ENCODE measurements at regions not wholly inside any gene's neighbourhood (a gene's known extent, or its start where the extent isn't known, plus 50 kb on each side); places are given as distances from the start of the nearest gene placed in this dataset.

- TF ChIP-seq RELB (IDR thresholded peaks at IDR 0.05; ENCODE audit: low read depth) (no peak), WRNIP1 (IDR thresholded peaks at IDR 0.05; ENCODE audit: borderline replicate concordance, low read depth, low read length) (no peak), MAX (IDR thresholded peaks at IDR 0.05; ENCODE audit: low read depth, low read length) (no peak), ZBTB11 (CRISPR knock-in tag; IDR thresholded peaks at IDR 0.05) (no peak), KAT2A (conservative IDR thresholded peaks at IDR 0.05; ENCODE audit: control insufficient read depth, low read depth, low read length) (no peak), NFYA (IDR thresholded peaks at IDR 0.05; ENCODE audit: borderline replicate concordance, low read depth, low read length) (no peak), IKZF1 (conservative IDR thresholded peaks at IDR 0.05) (no peak), CBFB (IDR thresholded peaks at IDR 0.05; ENCODE audit: low read depth) (no peak), CREB1 (IDR thresholded peaks at IDR 0.05; ENCODE audit: low read depth) (no peak)
These were observed 113.2 kb upstream of the ELL2 start (continued) for GRCh38 chr5:96074870-96075269.
